GM20431 (cell line): ENCODE measurements at regions not wholly inside any gene's neighbourhood (a gene's known extent, or its start where the extent isn't known, plus 50 kb on each side); places are given as distances from the start of the nearest gene placed in this dataset.

ENCODE experiments used
- in situ Hi-C: fragments of 300-500 bp; cut with MseI, MboI; formaldehyde crosslinking; loops from one replicate; pipeline ENCODE4 v1.15.0; 2020; ENCODE audit warnings: low sequenced_read_pairs; ENCODE audit not compliant: unreplicated experiment

- in situ Hi-C loops, result no loop called here
Measured at GRCh38 chr7:25643286-25643685, 415.0 kb upstream of the NPVF start.

- in situ Hi-C loops, result no loop called here
Measured at GRCh38 chr7:25643770-25644394, 415.6 kb upstream of the NPVF start.

GRCh38 chr7:25646726-25647413, 418.6 kb upstream of the NPVF start:
- in situ Hi-C loops, result no loop called here

GRCh38 chr7:25647872-25648271, 419.6 kb upstream of the NPVF start:
- in situ Hi-C loops, result no loop called here

- in situ Hi-C loops, result no loop called here
Measured at GRCh38 chr7:25652366-25652765, 424.1 kb upstream of the NPVF start.

- in situ Hi-C loops, result no loop called here
Measured at GRCh38 chr7:25653384-25653783, 425.1 kb upstream of the NPVF start.

- in situ Hi-C loops, result no loop called here
Measured at GRCh38 chr7:25656071-25656470, 427.8 kb upstream of the NPVF start.

GRCh38 chr7:25656581-25657026, 428.3 kb upstream of the NPVF start:
- in situ Hi-C loops, result no loop called here

- in situ Hi-C loops, result no loop called here
Measured at GRCh38 chr7:25658375-25658774, 430.1 kb upstream of the NPVF start.

- in situ Hi-C loops, result no loop called here
Measured at GRCh38 chr7:25659841-25660240, 431.6 kb upstream of the NPVF start.

- in situ Hi-C loops, result no loop called here
Measured at GRCh38 chr7:25662841-25663800, 434.8 kb upstream of the NPVF start.

- in situ Hi-C loops, result no loop called here
Measured at GRCh38 chr7:25663877-25664276, 435.6 kb upstream of the NPVF start.

- in situ Hi-C loops, result no loop called here
Measured at GRCh38 chr7:25664593-25664992, 436.3 kb upstream of the NPVF start.

GRCh38 chr7:25665374-25665773, 437.1 kb upstream of the NPVF start:
- in situ Hi-C loops, result no loop called here

GRCh38 chr7:25665903-25666670, 437.8 kb upstream of the NPVF start:
- in situ Hi-C loops, result no loop called here

- in situ Hi-C loops, result no loop called here
Measured at GRCh38 chr7:25666671-25667060, 438.4 kb upstream of the NPVF start.

- in situ Hi-C loops, result no loop called here
Measured at GRCh38 chr7:25669281-25669781, 441.0 kb upstream of the NPVF start.

GRCh38 chr7:25669961-25670841, 441.9 kb upstream of the NPVF start:
- in situ Hi-C loops, result no loop called here

GRCh38 chr7:25671111-25671510, 442.8 kb upstream of the NPVF start:
- in situ Hi-C loops, result no loop called here
